C4-2B (cell line): ENCODE measurements at regions not wholly inside any gene's neighbourhood (a gene's known extent, or its start where the extent isn't known, plus 50 kb on each side); places are given as distances from the start of the nearest gene placed in this dataset.

Source experiments
- CTCF ChIP-seq: fragments of 450-650 bp; conservative IDR thresholded peaks from 2 replicates; pipeline ENCODE4 v1.5.1; 2017; ENCODE audit warnings: mild to moderate bottlenecking
- ZFX ChIP-seq: fragments of 450-650 bp; IDR thresholded peaks from 2 replicates; pipeline ENCODE4 v1.6.1; 2017

- no peak for TF ChIP-seq CTCF
- no peak for TF ChIP-seq ZFX
Measured at GRCh38 chr21:38905752-38906151, 100.0 kb downstream of the ETS2 start.
